IPS-18a (cell line): ENCODE measurements at regions not wholly inside any gene's neighbourhood (a gene's known extent, or its start where the extent isn't known, plus 50 kb on each side); places are given as distances from the start of the nearest gene placed in this dataset.
"Not testable (repeated sequence)": the region's sequence is repeated elsewhere in the genome, so short reads cannot be mapped to it uniquely, and the experiment has no call there.

ENCODE experiments used
- H3K27ac ChIP-seq: one replicate; pipeline ENCODE4 v1.5.1; 2013; ENCODE audit warnings: low read length
- H3K27me3 ChIP-seq: one replicate; pipeline ENCODE4 v1.6.1; 2013; ENCODE audit warnings: mild to moderate bottlenecking, low read length; ENCODE audit not compliant: control insufficient read depth, insufficient read depth
- H3K36me3 ChIP-seq: one replicate; pipeline ENCODE4 v1.6.1; 2013; ENCODE audit warnings: low read depth, low read length; ENCODE audit not compliant: control insufficient read depth
- H3K4me1 ChIP-seq: one replicate; pipeline ENCODE4 v1.6.1; 2013; ENCODE audit warnings: low read depth, low read length; ENCODE audit not compliant: control insufficient read depth
- H3K4me3 ChIP-seq: one replicate; pipeline ENCODE4 v1.5.1; 2013; ENCODE audit warnings: low read length
- H3K9ac ChIP-seq: one replicate; pipeline ENCODE4 v1.6.1; 2013; ENCODE audit warnings: mild to moderate bottlenecking, low read length, moderate library complexity
- H3K9me3 ChIP-seq: one replicate; pipeline ENCODE4 v1.6.1; 2013; ENCODE audit warnings: low read depth, low read length; ENCODE audit not compliant: control insufficient read depth

GRCh38 chr12:30323008-30323407 lies 372.7 kb downstream of the IPO8 start:
- H3K9ac ChIP-seq, result no peak overlapping the region
- H3K4me1 ChIP-seq, result no peaks in the 10 kb centered on the region
- no peaks in the 10 kb centered on the region for H3K9me3 ChIP-seq
- H3K27ac ChIP-seq, result no peak overlapping the region
- no peaks in the 10 kb centered on the region for H3K36me3 ChIP-seq
- no peak overlapping the region for H3K4me3 ChIP-seq
- H3K27me3 ChIP-seq, result no peaks in the 10 kb centered on the region

- Histone ChIP-seq H3K9ac (no peak overlapping the region), H3K27me3 (no peaks in the 10 kb centered on the region), H3K9me3 (no peaks in the 10 kb centered on the region), H3K4me1 (no peaks in the 10 kb centered on the region), H3K36me3 (no peaks in the 10 kb centered on the region), H3K27ac (no peak overlapping the region), H3K4me3 (no peak overlapping the region)
These were observed 375.1 kb downstream of the IPO8 start for GRCh38 chr12:30320561-30320960.

- Histone ChIP-seq H3K4me1 (no peaks in the 10 kb centered on the region), H3K27me3 (no peaks in the 10 kb centered on the region), H3K27ac (no peak overlapping the region), H3K4me3 (no peak overlapping the region), H3K9ac (no peak overlapping the region), H3K36me3 (no peaks in the 10 kb centered on the region), H3K9me3 (no peaks in the 10 kb centered on the region)
These were observed 381.1 kb downstream of the IPO8 start for GRCh38 chr12:30314506-30315100.

GRCh38 chr12:30308010-30308717 lies 387.5 kb downstream of the IPO8 start:
- H3K9me3 ChIP-seq, result no peaks in the 10 kb centered on the region
- no peaks in the 10 kb centered on the region for H3K36me3 ChIP-seq
- H3K27ac ChIP-seq, result no peak overlapping the region
- no peak overlapping the region for H3K9ac ChIP-seq
- no peaks in the 10 kb centered on the region for H3K4me1 ChIP-seq
- H3K27me3 ChIP-seq, result no peaks in the 10 kb centered on the region
- H3K4me3 ChIP-seq, result no peak overlapping the region

- Histone ChIP-seq H3K36me3 (no peaks in the 10 kb centered on the region), H3K9ac (no peak overlapping the region), H3K27me3 (no peaks in the 10 kb centered on the region), H3K27ac (no peak overlapping the region), H3K4me1 (no peaks in the 10 kb centered on the region), H3K4me3 (no peak overlapping the region), H3K9me3 (no peaks in the 10 kb centered on the region)
These were observed 391.1 kb downstream of the IPO8 start for GRCh38 chr12:30304528-30304927.

GRCh38 chr12:30301291-30301690 lies 394.4 kb downstream of the IPO8 start:
- H3K9me3 ChIP-seq, result no peaks in the 10 kb centered on the region
- no peak overlapping the region for H3K27ac ChIP-seq
- no peak overlapping the region for H3K4me3 ChIP-seq
- H3K9ac ChIP-seq, result no peak overlapping the region
- no peaks in the 10 kb centered on the region for H3K36me3 ChIP-seq
- H3K27me3 ChIP-seq, result no peaks in the 10 kb centered on the region
- H3K4me1 ChIP-seq, result no peaks in the 10 kb centered on the region

- no peaks in the 10 kb centered on the region for H3K36me3 ChIP-seq
- no peak overlapping the region for H3K9ac ChIP-seq
These were observed 399.2 kb downstream of the IPO8 start for GRCh38 chr12:30296486-30296885.

GRCh38 chr12:30286345-30286926 lies 409.2 kb downstream of the IPO8 start:
- Histone ChIP-seq H3K4me3 (no peak overlapping the region), H3K36me3 (no peaks in the 10 kb centered on the region), H3K4me1 (no peaks in the 10 kb centered on the region), H3K27ac (no peak overlapping the region), H3K9ac (no peak overlapping the region), H3K9me3 (no peaks in the 10 kb centered on the region), H3K27me3 (no peaks in the 10 kb centered on the region)

More at GRCh38 chr12:30296486-30296885, 399.2 kb downstream of the IPO8 start:
- H3K9me3 ChIP-seq, result no peaks in the 10 kb centered on the region
- no peak overlapping the region for H3K27ac ChIP-seq
- no peaks in the 10 kb centered on the region for H3K4me1 ChIP-seq
- no peaks in the 10 kb centered on the region for H3K27me3 ChIP-seq
- H3K4me3 ChIP-seq, result no peak overlapping the region

- no peaks in the 10 kb centered on the region for H3K27me3 ChIP-seq
- H3K27ac ChIP-seq, result no peak overlapping the region
- no peak overlapping the region for H3K4me3 ChIP-seq
- H3K36me3 ChIP-seq, result no peaks in the 10 kb centered on the region
- no peaks in the 10 kb centered on the region for H3K4me1 ChIP-seq
- no peaks in the 10 kb centered on the region for H3K9me3 ChIP-seq
- H3K9ac ChIP-seq, result no peak overlapping the region
These were observed 417.3 kb downstream of the IPO8 start for GRCh38 chr12:30278401-30278800.

DNA sequence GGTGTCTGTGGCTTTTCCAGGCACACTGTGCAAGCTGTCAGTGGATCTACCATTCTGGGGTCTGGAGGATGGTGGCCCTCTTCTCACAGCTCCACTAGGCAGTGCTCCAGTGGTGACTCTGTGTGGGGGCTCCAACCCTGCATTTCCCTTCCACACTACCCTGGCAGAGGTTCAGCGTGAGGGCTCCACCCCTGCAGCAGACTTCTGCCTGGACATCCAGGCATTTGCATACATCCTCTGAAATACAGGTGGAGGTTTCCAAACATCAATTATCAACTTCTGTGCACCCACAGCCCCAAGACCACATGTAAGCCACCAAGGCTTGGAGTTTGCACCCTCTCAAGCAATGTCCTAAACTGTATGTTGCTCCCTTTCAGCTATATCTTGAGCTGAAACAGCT lies 423.2 kb downstream of the IPO8 start:
- H3K9ac ChIP-seq, H3K36me3 ChIP-seq, H3K4me1 ChIP-seq, H3K9me3 ChIP-seq, H3K27ac ChIP-seq, H3K27me3 ChIP-seq, H3K4me3 ChIP-seq: not testable (repeated sequence)

GRCh38 chr12:30269496-30269895 lies 426.2 kb downstream of the IPO8 start:
- Histone ChIP-seq H3K4me3 (no peak overlapping the region), H3K27me3 (no peaks in the 10 kb centered on the region), H3K4me1 (no peaks in the 10 kb centered on the region), H3K36me3 (no peaks in the 10 kb centered on the region), H3K9ac (no peak overlapping the region), H3K27ac (no peak overlapping the region), H3K9me3 (no peaks in the 10 kb centered on the region)

DNA sequence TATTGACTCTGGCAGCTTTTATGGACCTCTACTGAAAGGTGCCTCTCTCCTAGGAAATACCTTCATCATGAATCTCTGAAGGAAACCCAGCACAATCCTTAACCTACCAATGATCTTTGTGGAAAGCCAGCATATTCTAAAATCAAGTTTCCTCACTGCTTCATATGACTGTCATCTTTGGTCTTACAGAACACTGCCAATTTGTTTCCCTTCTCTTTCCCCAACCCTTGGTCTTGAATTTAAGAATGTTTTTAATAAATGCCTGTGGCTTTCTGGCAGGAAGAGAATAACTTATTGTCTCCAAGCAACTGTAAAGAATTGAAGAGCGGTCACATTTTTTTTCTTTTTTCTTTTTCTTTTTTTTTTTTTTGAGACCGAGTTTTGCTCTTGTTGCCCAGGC lies 427.6 kb downstream of the IPO8 start:
- no peaks in the 10 kb centered on the region for H3K36me3 ChIP-seq
- H3K27ac ChIP-seq, result no peak overlapping the region
- no peak overlapping the region for H3K9ac ChIP-seq
- H3K27me3 ChIP-seq, result no peaks in the 10 kb centered on the region
- no peaks in the 10 kb centered on the region for H3K4me1 ChIP-seq
- no peak overlapping the region for H3K4me3 ChIP-seq
- no peaks in the 10 kb centered on the region for H3K9me3 ChIP-seq
